ENCODE measurements at regions not wholly inside any gene's neighbourhood (a gene's known extent, or its start where the extent isn't known, plus 50 kb on each side); places are given as distances from the start of the nearest gene placed in this dataset.

- WGBS (ENCODE audit: insufficient coverage) = 86% methylated on average over 1 of the region's 2 CpGs
- Histone ChIP-seq H3K4me1 (ENCODE audit: control insufficient read depth, insufficient read depth, low read length) (no peaks in the 10 kb centered on the region), H3K36me3 (ENCODE audit: control insufficient read depth, insufficient read depth, low read length) (no peaks in the 10 kb centered on the region), H3K27ac (ENCODE audit: low read depth, low read length) (no peak overlapping the region), H3K27me3 (ENCODE audit: control insufficient read depth, insufficient read depth, low read length) (no peaks in the 10 kb centered on the region), H3K4me3 (ENCODE audit: low read depth, low read length) (no peak overlapping the region), H3K9me3 (ENCODE audit: control insufficient read depth, insufficient read depth, low read length) (peaks cover 2% of the 10 kb centered on the region)
- no peak for DNase-seq (ENCODE audit: low read depth in 4 of 6, low spot score in 6 of 6)
These were observed 504.9 kb downstream of the SH2D4B start for GRCh38 chr10:81042647-81043046.

DNA sequence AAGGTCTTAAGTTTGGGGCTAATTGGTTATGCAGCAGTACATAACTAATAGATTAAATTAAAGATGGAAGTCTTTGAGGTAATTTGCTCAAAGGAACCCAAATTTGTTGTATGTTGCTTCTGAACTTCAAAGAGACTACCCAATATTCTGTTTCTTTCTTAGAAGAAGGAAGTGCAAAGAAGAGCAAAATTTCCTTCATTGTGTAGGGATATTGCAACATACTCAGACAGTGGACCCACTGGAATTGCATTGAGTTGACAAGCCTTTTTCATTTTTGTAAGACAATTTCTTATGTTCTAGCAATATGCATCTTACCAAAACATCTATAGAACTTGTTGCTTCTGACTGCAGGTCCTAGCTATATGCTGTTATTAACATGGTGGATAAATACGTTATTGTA is 527.8 kb downstream of the SH2D4B start:
- Histone ChIP-seq H3K4me3 (ENCODE audit: low read depth, low read length) (no peak overlapping the region), H3K27me3 (ENCODE audit: control insufficient read depth, insufficient read depth, low read length) (no peaks in the 10 kb centered on the region), H3K27ac (ENCODE audit: low read depth, low read length) (no peak overlapping the region), H3K4me1 (ENCODE audit: control insufficient read depth, insufficient read depth, low read length) (no peaks in the 10 kb centered on the region), H3K9me3 (ENCODE audit: control insufficient read depth, insufficient read depth, low read length) (no peaks in the 10 kb centered on the region), H3K36me3 (ENCODE audit: control insufficient read depth, insufficient read depth, low read length) (no peaks in the 10 kb centered on the region)
- 86% methylated on average over 1 of the region's 1 CpG for WGBS (ENCODE audit: insufficient coverage)
- no peak for DNase-seq (ENCODE audit: low read depth in 4 of 6, low spot score in 6 of 6)

DNA sequence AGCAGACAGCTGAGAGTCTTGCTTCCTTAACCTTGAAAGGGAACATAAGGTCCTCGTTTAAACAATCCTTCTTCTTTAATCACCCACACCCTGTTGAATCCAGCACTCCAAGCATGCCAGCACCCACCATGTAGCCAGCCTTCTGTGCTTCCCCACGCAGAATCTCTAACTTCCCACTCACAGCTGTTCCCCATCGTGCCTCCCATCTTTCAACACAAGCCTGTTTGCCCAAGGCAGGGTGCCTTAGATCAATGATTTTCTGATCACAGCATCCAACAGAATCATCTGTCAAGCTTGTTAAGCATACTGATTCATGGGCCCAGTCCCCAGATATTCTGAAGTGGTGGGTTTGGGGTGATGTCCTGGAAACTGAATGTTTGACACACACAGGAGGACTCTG is 530.8 kb downstream of the SH2D4B start:
- Histone ChIP-seq H3K27ac (ENCODE audit: low read depth, low read length) (no peak overlapping the region), H3K36me3 (ENCODE audit: control insufficient read depth, insufficient read depth, low read length) (no peaks in the 10 kb centered on the region), H3K4me3 (ENCODE audit: low read depth, low read length) (no peak overlapping the region), H3K4me1 (ENCODE audit: control insufficient read depth, insufficient read depth, low read length) (no peaks in the 10 kb centered on the region), H3K9me3 (ENCODE audit: control insufficient read depth, insufficient read depth, low read length) (no peaks in the 10 kb centered on the region), H3K27me3 (ENCODE audit: control insufficient read depth, insufficient read depth, low read length) (no peaks in the 10 kb centered on the region)
- 72% methylated on average over 2 of the region's 3 CpGs for WGBS (ENCODE audit: insufficient coverage)
- peak in 1 of 6 donors; percentile 86 for DNase-seq (ENCODE audit: low read depth in 4 of 6, low spot score in 6 of 6)

GRCh38 chr10:81071087-81071796 is 533.5 kb downstream of the SH2D4B start:
- DNase-seq (ENCODE audit: low read depth in 4 of 6, low spot score in 6 of 6) = no peak
- Histone ChIP-seq H3K36me3 (ENCODE audit: control insufficient read depth, insufficient read depth, low read length) (no peaks in the 10 kb centered on the region), H3K9me3 (ENCODE audit: control insufficient read depth, insufficient read depth, low read length) (no peaks in the 10 kb centered on the region), H3K27me3 (ENCODE audit: control insufficient read depth, insufficient read depth, low read length) (no peaks in the 10 kb centered on the region), H3K4me1 (ENCODE audit: control insufficient read depth, insufficient read depth, low read length) (no peaks in the 10 kb centered on the region), H3K4me3 (ENCODE audit: low read depth, low read length) (no peak overlapping the region), H3K27ac (ENCODE audit: low read depth, low read length) (no peak overlapping the region)
- WGBS (ENCODE audit: insufficient coverage) = no CpG with 5 or more reads among the region's 3 CpGs

GRCh38 chr10:81073155-81073554 is 535.5 kb downstream of the SH2D4B start:
- Histone ChIP-seq H3K9me3 (ENCODE audit: control insufficient read depth, insufficient read depth, low read length) (no peaks in the 10 kb centered on the region), H3K27me3 (ENCODE audit: control insufficient read depth, insufficient read depth, low read length) (no peaks in the 10 kb centered on the region), H3K4me3 (ENCODE audit: low read depth, low read length) (no peak overlapping the region), H3K36me3 (ENCODE audit: control insufficient read depth, insufficient read depth, low read length) (no peaks in the 10 kb centered on the region), H3K4me1 (ENCODE audit: control insufficient read depth, insufficient read depth, low read length) (no peaks in the 10 kb centered on the region), H3K27ac (ENCODE audit: low read depth, low read length) (no peak overlapping the region)
- WGBS (ENCODE audit: insufficient coverage) = 100% methylated on average over 1 of the region's 2 CpGs
- no peak for DNase-seq (ENCODE audit: low read depth in 4 of 6, low spot score in 6 of 6)

DNA sequence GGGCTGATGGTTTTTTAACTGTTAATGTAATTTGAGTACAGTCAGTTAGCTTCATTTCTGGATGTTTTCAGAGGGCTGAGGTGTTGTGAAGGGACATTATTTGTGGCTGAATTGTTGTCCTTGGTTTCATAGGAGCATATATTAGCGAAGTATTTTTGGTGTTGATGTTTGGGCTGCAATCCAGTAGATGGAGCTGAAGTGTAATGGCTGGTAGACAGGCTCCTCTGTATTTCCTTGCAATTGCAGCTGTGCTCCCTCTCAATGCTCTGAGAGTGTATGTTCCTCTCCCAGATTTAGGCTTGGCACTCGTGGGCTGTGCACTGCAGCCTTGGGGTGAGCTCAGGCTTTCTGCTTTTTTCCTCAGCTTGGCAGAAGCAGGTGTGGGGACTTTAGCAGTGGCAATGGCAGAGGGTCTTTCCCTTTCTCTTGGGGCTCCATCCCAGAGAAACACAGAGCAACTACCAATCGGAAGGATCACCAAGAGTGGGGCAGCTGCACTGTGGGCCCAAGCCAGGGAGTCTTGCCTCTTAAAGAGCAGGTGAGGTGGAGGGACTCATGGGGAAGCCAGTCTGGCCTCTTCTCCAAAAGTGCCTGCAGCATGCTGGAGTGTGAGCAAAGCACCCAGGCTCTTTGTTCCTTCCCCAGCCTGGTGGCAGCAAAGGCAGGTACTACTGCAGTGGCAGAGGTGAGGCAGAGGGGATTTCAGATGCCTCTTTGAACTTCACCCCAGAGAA is 544.4 kb downstream of the SH2D4B start:
- Histone ChIP-seq H3K4me1 (ENCODE audit: control insufficient read depth, insufficient read depth, low read length) (no peaks in the 10 kb centered on the region), H3K4me3 (ENCODE audit: low read depth, low read length) (no peak overlapping the region), H3K36me3 (ENCODE audit: control insufficient read depth, insufficient read depth, low read length) (no peaks in the 10 kb centered on the region), H3K27ac (ENCODE audit: low read depth, low read length) (no peak overlapping the region), H3K9me3 (ENCODE audit: control insufficient read depth, insufficient read depth, low read length) (no peaks in the 10 kb centered on the region), H3K27me3 (ENCODE audit: control insufficient read depth, insufficient read depth, low read length) (no peaks in the 10 kb centered on the region)
- no peak for DNase-seq (ENCODE audit: low read depth in 4 of 6, low spot score in 6 of 6)
- WGBS (ENCODE audit: insufficient coverage) = 80% methylated on average over 3 of the region's 3 CpGs

- DNase-seq (ENCODE audit: low read depth in 4 of 6, low spot score in 6 of 6) = no peak
- 77% methylated on average over 5 of the region's 5 CpGs for WGBS (ENCODE audit: insufficient coverage)
- no peaks in the 10 kb centered on the region for H3K27me3 ChIP-seq (ENCODE audit: control insufficient read depth, insufficient read depth, low read length)
- H3K4me3 ChIP-seq (ENCODE audit: low read depth, low read length) = no peak overlapping the region
- no peaks in the 10 kb centered on the region for H3K4me1 ChIP-seq (ENCODE audit: control insufficient read depth, insufficient read depth, low read length)
- no peaks in the 10 kb centered on the region for H3K36me3 ChIP-seq (ENCODE audit: control insufficient read depth, insufficient read depth, low read length)
- no peaks in the 10 kb centered on the region for H3K9me3 ChIP-seq (ENCODE audit: control insufficient read depth, insufficient read depth, low read length)
- no peak overlapping the region for H3K27ac ChIP-seq (ENCODE audit: low read depth, low read length)
These were observed 545.1 kb downstream of the SH2D4B start for GRCh38 chr10:81082621-81083376.

DNA sequence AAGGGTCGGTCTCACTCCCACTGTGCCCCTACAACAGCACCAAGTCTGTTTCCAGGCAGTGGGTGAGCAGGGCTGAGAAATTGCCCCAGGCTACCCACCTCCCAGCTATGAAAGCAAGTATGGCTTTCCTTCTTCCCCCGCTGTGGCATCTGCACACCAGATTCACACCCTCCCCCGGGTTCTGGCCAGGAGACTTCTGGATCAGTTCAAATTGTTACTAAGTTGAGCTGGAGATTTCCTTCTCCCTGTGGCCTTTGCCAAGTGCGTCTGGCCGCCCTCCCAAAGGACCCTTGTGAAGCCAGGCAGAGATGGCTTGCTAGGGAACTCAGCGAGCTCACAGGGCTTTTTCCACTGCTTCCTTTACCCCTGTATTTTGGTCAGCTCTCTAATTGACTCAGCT is 555.4 kb downstream of the SH2D4B start:
- no peaks in the 10 kb centered on the region for H3K9me3 ChIP-seq (ENCODE audit: control insufficient read depth, insufficient read depth, low read length)
- no peaks in the 10 kb centered on the region for H3K27me3 ChIP-seq (ENCODE audit: control insufficient read depth, insufficient read depth, low read length)
- H3K27ac ChIP-seq (ENCODE audit: low read depth, low read length) = no peak overlapping the region
- no peak overlapping the region for H3K4me3 ChIP-seq (ENCODE audit: low read depth, low read length)
- no peaks in the 10 kb centered on the region for H3K36me3 ChIP-seq (ENCODE audit: control insufficient read depth, insufficient read depth, low read length)
- WGBS (ENCODE audit: insufficient coverage) = 80% methylated on average over 3 of the region's 6 CpGs
- DNase-seq (ENCODE audit: low read depth in 4 of 6, low spot score in 6 of 6) = no peak
- no peaks in the 10 kb centered on the region for H3K4me1 ChIP-seq (ENCODE audit: control insufficient read depth, insufficient read depth, low read length)

GRCh38 chr10:81095238-81095637 is 557.5 kb downstream of the SH2D4B start:
- DNase-seq (ENCODE audit: low read depth in 4 of 6, low spot score in 6 of 6) = no peak
- no peaks in the 10 kb centered on the region for H3K4me1 ChIP-seq (ENCODE audit: control insufficient read depth, insufficient read depth, low read length)
- no peaks in the 10 kb centered on the region for H3K27me3 ChIP-seq (ENCODE audit: control insufficient read depth, insufficient read depth, low read length)
- H3K27ac ChIP-seq (ENCODE audit: low read depth, low read length) = no peak overlapping the region
- no peaks in the 10 kb centered on the region for H3K9me3 ChIP-seq (ENCODE audit: control insufficient read depth, insufficient read depth, low read length)
- H3K36me3 ChIP-seq (ENCODE audit: control insufficient read depth, insufficient read depth, low read length) = no peaks in the 10 kb centered on the region
- no CpG with 5 or more reads among the region's 2 CpGs for WGBS (ENCODE audit: insufficient coverage)
- H3K4me3 ChIP-seq (ENCODE audit: low read depth, low read length) = no peak overlapping the region
